Thoracic aorta (tissue), 2 donors: ENCODE measurements at regions not wholly inside any gene's neighbourhood (a gene's known extent, or its start where the extent isn't known, plus 50 kb on each side); places are given as distances from the start of the nearest gene placed in this dataset.

Source experiments
- ATAC-seq: fragments of 150-250 bp; one replicate; pipeline ENCODE4 v1.8.0; 2017; ENCODE audit warnings: low read depth; ENCODE audit not compliant: insufficient number of reproducible peaks, low FRiP score
- DNase-seq: peaks from one replicate; pipeline ENCODE4 v3.0.0-alpha.2; 2020; ENCODE audit warnings: low spot score
- H3K27ac ChIP-seq, 2 donors: fragments of 200-600 bp; sonication (generic); 1 replicate in 1 of 2; 2 replicates in 1 of 2; pipeline ENCODE4 v1.5.1; 2016; ENCODE audit warnings: mild to moderate bottlenecking in 2 of 2, moderate library complexity in 2 of 2
- H3K27me3 ChIP-seq: fragments of 200-600 bp; sonication (generic); replicated peaks from 2 replicates; pipeline ENCODE4 v1.6.0; 2016; ENCODE audit warnings: mild to moderate bottlenecking; ENCODE audit not compliant: insufficient read depth
- H3K36me3 ChIP-seq: fragments of 200-600 bp; sonication (generic); one replicate; pipeline ENCODE4 v1.5.1; 2016
- H3K4me1 ChIP-seq, 2 donors: fragments of 200-600 bp; sonication (generic); 1 replicate in 1 of 2; 2 replicates in 1 of 2; pipeline versions ENCODE4 v1.5.1 to v1.6.0; 2016; ENCODE audit warnings: low read depth in 2 of 2, mild to moderate bottlenecking in 1 of 2; ENCODE audit not compliant: control insufficient read depth in 1 of 2
- H3K4me3 ChIP-seq: fragments of 200-600 bp; sonication (generic); 2 replicates; pipeline ENCODE4 v1.5.1; 2016; ENCODE audit warnings: mild to moderate bottlenecking
- H3K9me3 ChIP-seq: fragments of 200-600 bp; sonication (generic); 2 replicates; pipeline ENCODE4 v1.5.1; 2016
- CTCF ChIP-seq: fragments of 200-600 bp; sonication (generic); IDR thresholded peaks from one replicate; pipeline ENCODE4 v1.5.1; 2019; ENCODE audit warnings: antibody characterized with exemption

- no peak for TF ChIP-seq CTCF
- DNase-seq (no peak), ATAC-seq (no peak)
- no peaks in the 10 kb centered on the region for H3K9me3 ChIP-seq
- no peak overlapping the region for H3K4me3 ChIP-seq
- no peak overlapping the region for H3K27ac ChIP-seq
- no peaks in the 10 kb centered on the region for H3K27me3 ChIP-seq
- no peaks in the 10 kb centered on the region for H3K36me3 ChIP-seq
- no peaks in the 10 kb centered on the region for H3K4me1 ChIP-seq
These were observed 311.4 kb upstream of the ITGA1 start for GRCh38 chr5:52476346-52476745.

GRCh38 chr5:52481201-52481600 is 306.5 kb upstream of the ITGA1 start:
- Histone ChIP-seq H3K4me3 (no peak overlapping the region), H3K27me3 (no peaks in the 10 kb centered on the region), H3K27ac (no peak overlapping the region), H3K9me3 (no peaks in the 10 kb centered on the region), H3K36me3 (no peaks in the 10 kb centered on the region), H3K4me1 (no peaks in the 10 kb centered on the region)
- ATAC-seq, result no peak
- DNase-seq, result no peak
- no peak for TF ChIP-seq CTCF

GRCh38 chr5:52481851-52482250 is 305.9 kb upstream of the ITGA1 start:
- Histone ChIP-seq H3K27me3 (no peaks in the 10 kb centered on the region), H3K9me3 (no peaks in the 10 kb centered on the region), H3K4me3 (no peak overlapping the region), H3K27ac (no peak overlapping the region), H3K36me3 (no peaks in the 10 kb centered on the region), H3K4me1 (no peaks in the 10 kb centered on the region)
- ATAC-seq (no peak), DNase-seq (no peak)
- no peak for TF ChIP-seq CTCF

- no peak for TF ChIP-seq CTCF
- Histone ChIP-seq H3K27me3 (no peaks in the 10 kb centered on the region), H3K4me1 (no peaks in the 10 kb centered on the region), H3K27ac (no peak overlapping the region), H3K36me3 (no peaks in the 10 kb centered on the region), H3K9me3 (no peaks in the 10 kb centered on the region), H3K4me3 (no peak overlapping the region)
- DNase-seq (no peak), ATAC-seq (no peak)
These were observed 296.5 kb upstream of the ITGA1 start for GRCh38 chr5:52491071-52491787.

- Histone ChIP-seq H3K36me3 (no peaks in the 10 kb centered on the region), H3K9me3 (no peaks in the 10 kb centered on the region), H3K4me3 (no peak overlapping the region), H3K4me1 (no peaks in the 10 kb centered on the region), H3K27me3 (no peaks in the 10 kb centered on the region), H3K27ac (no peak overlapping the region)
- ATAC-seq (no peak), DNase-seq (no peak)
- TF ChIP-seq CTCF, result no peak
These were observed 295.9 kb upstream of the ITGA1 start for GRCh38 chr5:52491818-52492217.
